Activated CD4-positive, alpha-beta memory T cell treated with anti-CD3 and anti-CD28 coated beads for 36 hours (primary cell): ENCODE measurements at regions not wholly inside any gene's neighbourhood (a gene's known extent, or its start where the extent isn't known, plus 50 kb on each side); places are given as distances from the start of the nearest gene placed in this dataset.

ENCODE experiments used
- CTCF ChIA-PET: fragments of 350-600 bp; sonication (Branson Sonifier 250); formaldehyde crosslinking; loops from one replicate; lab custom pipeline; 2021; ENCODE audit warnings: antibody characterized with exemption, inconsistent platforms; lab: Charles Lee
- POLR2A ChIA-PET: fragments of 350-600 bp; sonication (Branson Sonifier 250); formaldehyde crosslinking; loops from one replicate; lab custom pipeline; 2021; ENCODE audit warnings: antibody characterized with exemption; lab: Charles Lee
- DNase-seq: peaks from one replicate; pipeline ENCODE4 v3.0.0-alpha.2; 2020
- H3K27ac Mint-ChIP-seq: one replicate; pipeline ENCODE4 v1.8.0; 2021; ENCODE audit warnings: mixed read lengths
- H3K27me3 Mint-ChIP-seq: one replicate; pipeline ENCODE4 v1.8.0; 2021; ENCODE audit warnings: mixed read lengths
- H3K36me3 Mint-ChIP-seq: one replicate; pipeline ENCODE4 v1.8.0; 2021; ENCODE audit warnings: mixed read lengths
- H3K4me1 Mint-ChIP-seq: one replicate; pipeline ENCODE4 v1.8.0; 2021; ENCODE audit warnings: low read depth, mixed read lengths
- H3K4me3 Mint-ChIP-seq: one replicate; pipeline ENCODE4 v1.8.0; 2021; ENCODE audit warnings: mild to moderate bottlenecking, mixed read lengths
- H3K9me3 Mint-ChIP-seq: one replicate; pipeline ENCODE4 v1.8.0; 2021; ENCODE audit warnings: mixed read lengths
- intact Hi-C: fragments of 100-400 bp; cut with micrococcal nuclease; formaldehyde crosslinking; loops from one replicate; pipeline ENCODE4 v1.15.1; 2023

DNA sequence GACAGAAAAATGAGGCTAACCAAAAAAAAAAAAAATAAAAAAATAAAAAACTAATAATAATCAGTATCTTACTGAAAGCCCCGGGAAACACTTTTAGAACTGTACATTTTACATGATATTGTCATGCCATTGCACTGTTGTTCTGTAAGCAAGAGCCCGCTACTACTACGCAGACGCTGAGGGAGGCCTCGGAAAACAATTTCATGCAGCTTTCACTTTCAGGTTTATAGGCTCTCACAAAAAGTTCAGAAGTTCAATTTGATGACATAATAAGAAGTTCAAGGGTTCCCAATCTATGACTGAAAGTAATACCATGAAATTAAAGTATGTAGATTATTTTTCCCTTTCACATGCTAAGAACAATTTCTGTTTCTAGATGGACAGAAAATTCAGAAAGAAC lies 318.3 kb upstream of the ITGA1 start:
- Mint-ChIP-seq H3K27me3 (no peaks in the 10 kb centered on the region), H3K4me1 (peaks cover 8% of the 10 kb centered on the region), H3K9me3 (no peaks in the 10 kb centered on the region), H3K4me3 (no peak overlapping the region), H3K36me3 (no peaks in the 10 kb centered on the region), H3K27ac (no peak overlapping the region)
- ChIA-PET POLR2A (no interaction called here), CTCF (no interaction called here)
- intact Hi-C loops = no loop called here
- DNase-seq = peak; percentile 25

GRCh38 chr5:52469835-52470234 lies 317.9 kb upstream of the ITGA1 start:
- H3K4me1 Mint-ChIP-seq = peaks cover 8% of the 10 kb centered on the region
- intact Hi-C loops = no loop called here
- ChIA-PET CTCF (no interaction called here), POLR2A (no interaction called here)
- no peak overlapping the region for H3K4me3 Mint-ChIP-seq
- H3K27ac Mint-ChIP-seq = no peak overlapping the region
- no peaks in the 10 kb centered on the region for H3K27me3 Mint-ChIP-seq
- no peaks in the 10 kb centered on the region for H3K36me3 Mint-ChIP-seq
- no peak for DNase-seq
- H3K9me3 Mint-ChIP-seq = no peaks in the 10 kb centered on the region

GRCh38 chr5:52476346-52476745 lies 311.4 kb upstream of the ITGA1 start:
- intact Hi-C loops = no loop called here
- H3K4me1 Mint-ChIP-seq = no peaks in the 10 kb centered on the region
- ChIA-PET CTCF (no interaction called here), POLR2A (no interaction called here)
- no peaks in the 10 kb centered on the region for H3K36me3 Mint-ChIP-seq
- peaks cover 6% of the 10 kb centered on the region for H3K9me3 Mint-ChIP-seq
- no peak overlapping the region for H3K27ac Mint-ChIP-seq
- DNase-seq = no peak
- H3K27me3 Mint-ChIP-seq = no peaks in the 10 kb centered on the region
- no peak overlapping the region for H3K4me3 Mint-ChIP-seq

DNA sequence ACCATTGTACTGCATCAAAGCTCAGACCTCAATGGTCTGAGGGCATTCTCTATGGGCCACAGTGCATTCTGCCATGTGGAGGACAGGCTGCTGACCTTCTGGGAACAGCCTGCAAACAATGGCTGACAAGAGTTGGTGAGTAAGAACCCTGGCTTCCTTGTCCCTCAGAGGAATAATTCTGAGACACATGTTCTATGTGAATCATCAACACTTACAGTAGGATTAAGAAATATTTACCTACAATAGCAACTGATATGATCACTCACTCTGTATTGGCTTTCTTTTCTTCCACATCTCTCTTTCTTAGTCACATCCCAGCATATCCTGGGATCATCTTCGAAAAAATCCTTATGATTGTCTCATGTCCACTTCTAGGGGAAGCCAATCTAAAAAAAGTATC lies 306.5 kb upstream of the ITGA1 start:
- no peak for DNase-seq
- ChIA-PET CTCF (no interaction called here), POLR2A (no interaction called here)
- Mint-ChIP-seq H3K27me3 (peaks cover 2% of the 10 kb centered on the region), H3K36me3 (no peaks in the 10 kb centered on the region), H3K27ac (no peak overlapping the region), H3K4me1 (no peaks in the 10 kb centered on the region), H3K9me3 (peaks cover 6% of the 10 kb centered on the region), H3K4me3 (no peak overlapping the region)
- intact Hi-C loops = no loop called here

DNA sequence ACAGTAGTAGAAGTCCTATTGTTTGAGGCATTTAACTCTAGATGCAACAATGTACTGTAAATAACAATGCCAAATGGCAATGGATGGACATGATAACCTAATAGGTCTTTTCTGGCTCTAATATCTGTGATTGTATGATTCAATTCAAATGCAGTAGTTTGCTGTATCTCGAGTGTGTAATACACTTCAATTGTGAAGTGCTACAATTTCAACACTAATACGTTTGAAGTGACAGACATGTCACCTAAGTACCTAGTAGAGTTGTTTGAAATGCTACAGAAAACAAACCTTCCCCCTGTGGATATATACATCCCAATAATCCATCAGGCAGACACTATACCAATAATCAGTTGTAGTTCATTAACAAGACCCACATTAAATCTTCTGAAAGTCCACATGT lies 305.9 kb upstream of the ITGA1 start:
- CTCF ChIA-PET = no interaction called here
- Mint-ChIP-seq H3K4me1 (no peaks in the 10 kb centered on the region), H3K27me3 (peaks cover 2% of the 10 kb centered on the region), H3K4me3 (no peak overlapping the region), H3K36me3 (no peaks in the 10 kb centered on the region), H3K27ac (no peak overlapping the region), H3K9me3 (peaks cover 6% of the 10 kb centered on the region)
- no peak for DNase-seq
- POLR2A ChIA-PET = no interaction called here
- intact Hi-C loops = no loop called here

GRCh38 chr5:52491071-52491787 lies 296.5 kb upstream of the ITGA1 start:
- Mint-ChIP-seq H3K36me3 (no peaks in the 10 kb centered on the region), H3K4me3 (no peak overlapping the region), H3K4me1 (no peaks in the 10 kb centered on the region), H3K27me3 (no peaks in the 10 kb centered on the region), H3K9me3 (no peaks in the 10 kb centered on the region), H3K27ac (no peak overlapping the region)
- ChIA-PET POLR2A (no interaction called here), CTCF (no interaction called here)
- intact Hi-C loops = no loop called here
- no peak for DNase-seq

DNA sequence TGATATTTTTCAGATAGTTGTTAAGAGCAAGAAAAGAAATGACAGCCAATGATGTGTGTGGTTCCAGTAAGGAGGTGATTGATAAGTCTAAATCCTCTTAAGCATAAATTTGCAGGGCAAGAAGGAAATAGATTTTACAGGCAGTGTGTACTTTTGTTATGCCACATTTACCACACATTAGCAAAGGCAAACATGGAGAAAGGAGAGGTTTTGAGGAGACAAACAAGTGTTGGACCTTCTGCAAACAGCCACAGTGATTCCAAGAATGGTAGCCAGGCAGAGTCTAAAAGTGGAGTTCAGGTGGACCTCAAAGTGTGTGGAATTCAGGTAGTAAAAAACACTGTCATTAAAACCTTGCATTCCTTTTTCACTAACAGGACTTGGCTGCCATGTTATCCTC lies 295.9 kb upstream of the ITGA1 start:
- H3K36me3 Mint-ChIP-seq = no peaks in the 10 kb centered on the region
- no peak overlapping the region for H3K4me3 Mint-ChIP-seq
- H3K9me3 Mint-ChIP-seq = no peaks in the 10 kb centered on the region
- no peaks in the 10 kb centered on the region for H3K27me3 Mint-ChIP-seq
- no peak overlapping the region for H3K27ac Mint-ChIP-seq
- ChIA-PET CTCF (no interaction called here), POLR2A (no interaction called here)
- no peak for DNase-seq
- intact Hi-C loops = no loop called here
- no peaks in the 10 kb centered on the region for H3K4me1 Mint-ChIP-seq

DNA sequence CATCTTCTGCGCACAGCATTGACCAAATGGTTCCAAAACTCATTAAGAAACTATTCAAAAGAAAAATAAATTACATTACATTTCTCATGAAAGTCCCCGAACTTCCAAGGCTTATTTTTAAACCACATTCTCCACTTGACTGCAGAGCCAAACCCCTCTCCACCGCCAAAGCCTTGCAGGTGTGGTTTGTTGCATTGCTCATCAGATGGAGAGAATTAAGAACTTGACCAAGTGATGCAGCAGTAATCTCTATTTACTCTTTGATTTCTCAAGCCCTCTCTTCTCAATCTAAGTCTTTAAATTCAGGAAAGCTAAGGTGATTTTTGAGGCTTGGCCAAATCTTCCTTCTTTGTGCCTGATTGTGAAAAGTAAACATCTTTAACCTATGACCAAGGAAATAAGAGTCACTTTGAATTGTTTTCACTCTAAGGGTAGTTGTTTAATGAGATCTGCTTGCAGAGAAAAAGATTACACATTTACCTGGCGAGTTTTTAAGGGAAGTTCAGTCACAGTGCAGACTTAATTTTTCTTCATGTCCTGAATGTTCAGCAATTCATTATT lies 290.5 kb upstream of the ITGA1 start:
- no peak overlapping the region for H3K27ac Mint-ChIP-seq
- H3K36me3 Mint-ChIP-seq = no peaks in the 10 kb centered on the region
- DNase-seq = no peak
- H3K27me3 Mint-ChIP-seq = no peaks in the 10 kb centered on the region
- POLR2A ChIA-PET = no interaction called here
- no peak overlapping the region for H3K4me3 Mint-ChIP-seq
- no peaks in the 10 kb centered on the region for H3K4me1 Mint-ChIP-seq
- intact Hi-C loops = no loop called here
- no peaks in the 10 kb centered on the region for H3K9me3 Mint-ChIP-seq
- CTCF ChIA-PET = no interaction called here

- no peaks in the 10 kb centered on the region for H3K9me3 Mint-ChIP-seq
- intact Hi-C loops = no loop called here
- H3K27ac Mint-ChIP-seq = no peak overlapping the region
- no peaks in the 10 kb centered on the region for H3K27me3 Mint-ChIP-seq
- DNase-seq = no peak
- H3K4me1 Mint-ChIP-seq = no peaks in the 10 kb centered on the region
- ChIA-PET CTCF (interaction anchor here (0.7 kb wide), 1 partner anchor 442 kb away, joined by 3 read pairs; no protein-coding TSS in a partner anchor), POLR2A (no interaction called here)
- H3K4me3 Mint-ChIP-seq = no peak overlapping the region
- no peaks in the 10 kb centered on the region for H3K36me3 Mint-ChIP-seq
Observed at GRCh38 chr5:52498607-52499006, 289.1 kb upstream of the ITGA1 start.

GRCh38 chr5:52502460-52502999 lies 285.2 kb upstream of the ITGA1 start:
- Mint-ChIP-seq H3K27ac (no peak overlapping the region), H3K4me1 (peaks cover 3% of the 10 kb centered on the region), H3K9me3 (no peaks in the 10 kb centered on the region), H3K27me3 (no peaks in the 10 kb centered on the region), H3K4me3 (no peak overlapping the region), H3K36me3 (no peaks in the 10 kb centered on the region)
- ChIA-PET CTCF (no interaction called here), POLR2A (no interaction called here)
- intact Hi-C loops = no loop called here
- DNase-seq = no peak

GRCh38 chr5:52504584-52505240 lies 283.0 kb upstream of the ITGA1 start:
- CTCF ChIA-PET = interaction anchor here (0.7 kb wide), 1 partner anchor 81 kb away, joined by 3 read pairs; no protein-coding TSS in a partner anchor
- intact Hi-C loops = no loop called here
- H3K9me3 Mint-ChIP-seq = no peaks in the 10 kb centered on the region
- DNase-seq = no peak
- H3K4me1 Mint-ChIP-seq = peaks cover 3% of the 10 kb centered on the region
- H3K4me3 Mint-ChIP-seq = no peak overlapping the region
- H3K36me3 Mint-ChIP-seq = no peaks in the 10 kb centered on the region
- POLR2A ChIA-PET = no interaction called here
- no peak overlapping the region for H3K27ac Mint-ChIP-seq
- H3K27me3 Mint-ChIP-seq = no peaks in the 10 kb centered on the region

- no peaks in the 10 kb centered on the region for H3K27me3 Mint-ChIP-seq
- no peak for DNase-seq
- no peaks in the 10 kb centered on the region for H3K9me3 Mint-ChIP-seq
- ChIA-PET POLR2A (no interaction called here), CTCF (no interaction called here)
- H3K4me3 Mint-ChIP-seq = no peak overlapping the region
- no peaks in the 10 kb centered on the region for H3K4me1 Mint-ChIP-seq
- intact Hi-C loops = no loop called here
- no peak overlapping the region for H3K27ac Mint-ChIP-seq
- H3K36me3 Mint-ChIP-seq = no peaks in the 10 kb centered on the region
Observed at GRCh38 chr5:52517667-52518066, 270.0 kb upstream of the ITGA1 start.
